Stimulated activated CD4-positive, alpha-beta T cell treated with anti-CD3 and anti-CD28 coated beads, Interleukin-1b, Interleukin-23, amount 100 ng/mL, for 48 hours (primary cell): ENCODE measurements at regions not wholly inside any gene's neighbourhood (a gene's known extent, or its start where the extent isn't known, plus 50 kb on each side); places are given as distances from the start of the nearest gene placed in this dataset.
"Not testable (repeated sequence)": the region's sequence is repeated elsewhere in the genome, so short reads cannot be mapped to it uniquely, and the experiment has no call there.

Experiments used
- DNase-seq: peaks from one replicate; pipeline ENCODE4 v3.0.0-alpha.2; 2020

DNA sequence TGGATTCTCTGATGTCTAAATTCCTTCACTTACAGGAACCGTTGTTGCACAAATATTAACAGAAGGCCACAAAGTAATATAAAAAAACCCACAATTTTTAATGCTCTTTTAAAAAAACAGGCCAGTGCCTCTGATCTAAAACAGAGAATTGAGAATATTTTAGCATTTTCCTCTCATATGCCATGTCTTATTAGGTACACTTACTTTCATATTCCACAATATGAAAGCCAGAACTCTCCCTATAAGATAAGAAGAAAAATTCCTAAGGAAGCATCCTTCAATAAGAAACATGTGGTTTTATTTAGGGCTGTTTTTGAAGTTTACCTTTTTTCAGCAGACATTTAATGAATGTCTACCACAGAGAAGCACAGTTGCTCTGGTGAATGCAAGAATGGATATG, 214.5 kb downstream of the FAT3 start:
- DNase-seq: no peak

DNA sequence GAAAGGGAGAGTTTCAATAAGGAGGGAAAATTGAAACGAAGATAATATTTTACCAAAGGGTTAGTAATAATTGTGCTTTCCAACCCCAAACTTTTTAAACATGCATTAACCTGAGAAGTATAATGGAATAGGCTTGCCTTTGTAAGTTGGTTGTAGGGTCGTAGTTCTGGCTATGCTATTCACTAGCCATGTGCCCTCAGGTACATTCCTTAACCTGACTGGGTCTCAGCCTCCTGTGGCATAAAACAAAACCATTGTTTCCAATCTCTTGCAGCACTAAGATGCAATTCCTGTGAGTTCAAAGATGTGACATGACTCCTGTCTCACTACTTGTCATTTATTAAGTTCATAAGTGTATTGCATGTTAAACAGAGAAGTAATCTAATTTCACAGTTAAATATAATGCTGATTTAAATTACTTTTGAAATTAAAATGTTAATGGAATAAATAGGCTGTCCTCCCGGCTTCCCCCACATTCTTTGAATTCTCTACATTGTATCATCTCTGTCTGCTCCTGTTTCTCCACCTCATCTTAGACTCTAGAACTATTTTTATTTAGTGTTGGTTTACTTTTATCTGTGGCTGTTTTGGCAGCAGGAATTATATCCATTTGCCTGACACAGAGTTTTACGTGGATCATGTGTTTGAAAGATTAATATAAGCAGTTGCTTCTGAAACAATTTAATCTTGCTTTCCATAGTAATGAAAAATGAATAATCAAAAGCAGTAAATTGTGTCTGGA, 216.3 kb downstream of the FAT3 start:
- DNase-seq: no peak

DNA sequence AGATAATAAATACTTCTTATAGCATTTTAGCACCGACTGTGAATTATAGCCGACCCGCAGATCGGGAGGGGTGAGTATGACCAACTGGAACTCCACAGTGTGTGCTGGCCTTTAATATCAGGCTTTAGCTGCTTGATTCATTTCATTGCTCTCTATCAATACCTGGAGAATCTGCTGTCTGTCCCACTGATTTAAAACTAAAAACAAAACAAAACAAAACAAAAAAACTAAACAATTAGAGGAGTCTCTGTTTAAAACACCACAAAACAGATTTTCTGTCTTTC, 216.8 kb downstream of the FAT3 start:
- no peak for DNase-seq

DNA sequence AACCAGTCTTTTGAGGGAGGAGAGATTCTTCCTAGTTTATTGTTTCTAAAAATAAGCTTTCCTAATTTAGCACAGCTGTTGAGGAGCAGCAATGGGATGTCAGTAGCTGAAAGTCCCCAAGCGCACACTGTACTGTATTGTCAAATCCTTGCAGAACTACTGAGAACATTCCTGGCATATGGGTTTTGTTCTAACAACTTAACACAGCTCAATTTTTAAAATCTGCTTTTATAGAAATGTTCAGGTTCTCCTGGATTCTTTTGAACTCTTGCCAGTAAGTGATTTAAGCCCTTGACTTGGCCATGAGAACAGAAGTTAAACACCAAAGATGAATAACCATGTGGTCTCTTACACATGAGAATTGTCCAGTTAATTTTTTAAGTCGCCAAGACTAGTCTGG, 218.6 kb downstream of the FAT3 start:
- DNase-seq: no peak

DNA sequence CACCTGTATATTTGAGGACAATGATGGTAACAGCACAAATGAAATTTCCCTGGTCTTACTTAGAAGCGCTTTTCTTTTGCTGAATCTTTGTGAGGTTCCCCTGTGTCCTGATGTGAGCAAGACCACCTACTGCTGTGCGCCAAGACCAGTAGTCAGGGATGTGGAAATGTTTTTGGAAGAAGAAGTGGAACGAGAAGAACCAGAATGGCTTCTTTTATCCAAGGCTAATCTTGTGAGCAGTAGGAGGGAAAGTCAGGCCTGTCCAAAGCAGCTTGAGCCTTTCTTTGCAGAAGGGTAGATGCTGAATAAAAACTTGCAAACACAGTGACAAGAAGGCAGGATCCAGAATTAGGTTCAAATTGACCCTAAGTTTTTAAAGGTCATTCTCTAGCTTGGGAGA, 223.0 kb downstream of the FAT3 start:
- DNase-seq: no peak

DNA sequence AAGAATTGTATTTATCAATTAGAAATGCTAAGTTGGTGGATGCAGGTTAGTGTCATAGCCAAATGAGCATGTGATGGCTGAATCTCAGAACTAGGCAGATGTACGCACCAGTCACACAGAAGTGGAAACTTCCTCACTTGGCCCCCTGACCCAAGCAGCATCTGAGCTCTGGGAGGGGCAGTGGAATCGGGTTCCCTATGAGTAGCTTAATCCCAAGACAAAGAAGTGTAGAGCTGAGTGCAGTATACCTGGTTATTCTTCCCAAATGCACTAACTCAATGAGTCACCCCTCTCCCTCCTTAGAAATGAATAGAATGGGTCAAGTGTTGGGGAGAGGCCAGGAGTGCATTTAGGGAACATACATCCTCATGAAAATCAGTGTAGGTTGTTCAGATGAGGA, 224.6 kb downstream of the FAT3 start:
- DNase-seq: no peak

DNA sequence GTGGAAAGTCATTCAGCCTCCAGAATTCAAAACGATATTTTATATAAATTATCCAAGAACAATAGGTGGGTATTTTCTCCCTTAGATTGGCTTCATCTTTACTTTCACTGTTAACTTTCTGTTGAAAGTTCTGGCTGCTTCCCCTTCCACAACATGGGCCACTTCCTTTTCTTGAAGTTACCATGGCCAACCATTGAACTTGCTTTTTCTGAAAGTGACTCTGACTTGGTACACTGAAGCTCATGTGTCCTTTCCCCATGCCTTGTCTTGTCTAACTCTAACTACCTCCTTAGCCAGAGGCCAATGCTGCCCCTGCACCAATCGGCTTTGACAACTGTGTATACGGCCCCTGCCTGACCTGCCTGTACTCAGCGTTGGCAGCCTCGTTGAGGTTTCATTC, 225.2 kb downstream of the FAT3 start:
- no peak for DNase-seq

DNA sequence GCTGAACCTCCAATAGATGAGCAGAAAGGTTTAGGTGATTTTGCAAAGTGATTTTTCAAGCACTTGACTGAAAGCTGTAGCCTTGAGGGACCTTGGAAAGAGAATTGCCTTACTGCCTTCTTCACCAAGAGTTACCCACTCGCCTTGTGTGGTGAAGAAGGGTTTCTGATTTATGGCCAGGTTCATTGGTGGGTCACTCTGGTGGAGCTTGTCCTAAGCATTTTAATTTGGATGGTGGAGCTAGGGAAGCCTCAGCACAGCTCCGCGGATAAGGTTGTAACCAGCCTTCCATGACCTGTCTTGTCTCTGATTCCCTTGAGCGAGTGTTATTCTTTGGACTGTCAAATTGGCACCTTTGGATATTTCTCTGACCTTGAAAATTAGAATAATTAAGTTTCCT, 226.4 kb downstream of the FAT3 start:
- no peak for DNase-seq

DNA sequence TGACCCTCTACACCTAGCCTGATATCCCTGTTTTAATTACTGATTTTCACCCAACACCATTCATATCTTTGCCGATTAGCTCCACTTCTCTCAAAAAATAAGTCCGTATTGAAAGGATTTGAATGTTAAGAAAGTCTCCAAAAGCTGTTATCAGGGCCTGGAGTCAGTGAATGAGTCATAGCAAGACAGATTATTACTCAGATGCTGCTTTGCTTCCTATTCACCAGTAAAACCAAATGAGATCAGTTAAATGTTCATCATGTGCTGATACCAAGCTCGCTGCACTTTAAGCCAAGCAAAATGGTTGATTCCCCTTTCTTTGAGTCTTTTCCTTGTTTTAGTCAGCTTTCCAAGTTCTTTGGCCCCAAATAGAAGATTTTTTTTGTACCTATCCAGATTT, 228.4 kb downstream of the FAT3 start:
- no peak for DNase-seq

DNA sequence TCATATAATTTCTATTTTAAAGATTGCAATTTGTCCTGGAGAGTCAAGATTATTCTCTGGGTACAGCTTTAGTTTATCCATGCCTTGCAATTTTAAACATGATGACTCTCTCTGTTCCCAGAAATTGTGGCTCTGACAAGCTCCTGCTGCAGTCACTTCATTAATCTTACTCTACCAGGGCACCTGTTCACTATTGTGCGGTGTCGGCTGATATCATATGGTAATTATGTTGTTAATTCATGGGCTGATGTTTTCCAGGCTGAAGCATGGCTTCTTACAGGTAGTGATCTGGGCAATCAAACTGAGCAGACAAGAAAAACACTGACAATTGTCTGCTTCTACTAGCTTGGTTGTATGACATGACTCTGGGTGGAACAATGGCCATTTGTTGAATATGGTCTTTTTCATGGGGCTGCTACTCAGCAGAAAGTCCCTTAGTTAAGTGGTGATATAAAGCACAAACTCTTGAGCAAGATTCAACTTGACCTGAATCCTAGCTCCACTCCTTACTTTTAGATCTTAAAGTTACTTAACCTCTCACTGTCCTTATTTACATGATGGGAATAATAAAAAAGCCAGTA, 230.7 kb downstream of the FAT3 start:
- no peak for DNase-seq

DNA sequence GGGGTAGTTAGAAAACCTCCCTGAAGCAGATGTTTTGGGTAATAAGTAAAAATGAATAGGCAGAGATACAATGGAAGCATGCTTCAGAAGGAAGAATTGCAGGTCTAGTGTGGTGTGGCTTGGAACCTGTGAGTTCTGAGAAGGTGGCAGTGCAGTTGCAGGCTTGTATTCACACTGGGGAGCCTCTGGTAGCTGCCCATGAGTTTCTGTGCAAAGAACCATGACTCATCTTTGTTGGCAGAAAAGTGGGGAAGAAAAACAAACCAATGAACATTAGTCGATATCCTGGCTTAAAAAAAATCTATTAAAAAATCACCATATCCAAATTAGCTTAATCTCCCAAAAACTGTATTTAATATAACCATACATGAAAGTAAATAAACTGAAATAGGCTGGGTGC, 232.6 kb downstream of the FAT3 start:
- DNase-seq: no peak

DNA sequence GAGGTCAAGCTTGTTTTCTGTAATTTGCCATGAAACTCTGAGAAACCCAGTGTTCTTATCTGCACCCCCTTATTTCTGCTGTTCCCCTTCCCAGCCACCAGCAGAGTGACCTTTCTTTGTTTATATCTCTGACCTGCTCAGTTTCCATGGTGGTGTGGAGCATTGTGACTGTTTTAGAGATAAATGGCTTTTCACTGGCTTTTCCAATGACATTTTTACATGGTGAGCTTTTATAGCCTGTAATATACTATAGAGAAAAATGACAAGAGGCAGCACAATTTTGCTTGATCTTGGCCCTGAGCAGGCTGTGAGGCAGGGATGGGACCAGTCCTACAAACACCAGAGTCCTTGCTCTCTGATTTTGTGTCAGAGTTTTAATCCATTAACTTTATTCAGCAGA, 233.9 kb downstream of the FAT3 start:
- no peak for DNase-seq

DNA sequence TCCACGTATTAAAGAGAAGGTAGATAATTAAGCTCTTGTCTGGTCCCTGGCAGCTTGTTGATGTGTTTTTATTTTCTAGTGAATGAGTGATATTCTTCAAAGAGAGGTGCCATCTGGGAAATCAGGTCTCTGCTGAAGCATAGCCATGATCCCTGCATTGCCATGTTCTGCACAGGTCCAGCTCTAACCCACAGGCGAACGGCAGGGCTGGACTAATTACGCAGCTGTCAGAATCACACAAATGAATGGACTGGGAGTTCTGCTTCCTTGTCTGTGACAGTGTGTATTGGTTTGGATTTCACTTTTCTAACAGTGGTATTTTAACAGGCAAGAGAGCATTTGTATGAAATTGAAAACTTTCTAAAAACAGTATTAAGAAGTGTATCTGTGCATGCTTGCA, 235.6 kb downstream of the FAT3 start:
- DNase-seq: no peak

DNA sequence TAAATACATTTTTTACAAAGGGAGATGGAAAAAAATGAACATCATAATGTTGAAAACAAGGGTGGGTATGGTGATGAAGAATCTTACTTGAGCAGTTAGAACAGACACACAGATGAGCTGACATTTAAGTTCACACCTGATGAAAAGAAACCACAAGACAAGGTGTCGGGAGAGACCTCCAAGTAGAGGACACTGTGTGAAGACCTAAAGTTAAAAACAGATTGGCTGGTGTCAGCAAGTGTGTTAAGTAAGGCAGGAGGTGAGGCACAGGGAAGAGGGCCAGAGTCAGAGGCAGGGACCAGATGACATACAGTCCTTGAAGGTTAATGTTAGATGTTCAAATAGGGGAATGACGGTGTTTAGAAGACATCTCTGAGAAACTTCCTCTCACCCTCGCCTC, 236.8 kb downstream of the FAT3 start:
- DNase-seq: no peak

DNA sequence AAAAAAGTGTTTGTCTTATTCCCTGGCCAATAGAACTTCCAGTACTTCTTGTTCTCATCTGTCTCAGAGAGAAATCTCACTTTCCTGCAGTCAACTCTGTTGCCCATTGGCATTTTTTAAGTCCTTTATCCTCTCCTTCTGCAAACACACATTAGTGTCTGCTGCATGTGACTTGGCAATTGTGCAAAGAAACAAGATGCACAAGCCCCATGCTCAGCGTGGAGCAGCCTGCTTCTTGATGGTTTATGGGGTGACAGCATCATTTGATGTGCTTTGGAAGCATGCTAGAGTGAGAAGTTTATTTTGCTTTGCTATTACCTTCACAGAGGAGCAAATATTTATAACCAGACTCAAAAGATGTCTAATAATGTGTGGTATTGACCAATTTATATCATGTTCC, 238.2 kb downstream of the FAT3 start:
- DNase-seq: no peak

DNA sequence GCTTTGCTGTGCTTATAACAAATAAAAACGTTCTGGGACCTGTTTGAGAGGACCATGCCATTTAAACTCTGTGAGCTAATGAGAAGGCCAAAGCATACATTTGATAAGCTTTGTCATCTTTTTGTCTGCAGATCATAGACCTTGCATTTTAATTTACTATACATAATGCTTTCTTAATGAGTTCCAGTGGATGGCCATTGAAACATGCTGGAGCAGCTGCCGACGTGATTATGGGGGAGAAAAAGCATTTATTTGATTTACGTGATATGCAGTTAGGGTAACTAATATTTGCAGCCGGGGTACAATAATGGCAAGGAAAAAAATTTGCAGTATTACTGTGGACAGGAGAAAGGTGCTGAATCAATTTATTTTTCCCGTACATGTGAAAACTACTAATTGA, 240.2 kb downstream of the FAT3 start:
- DNase-seq: no peak

DNA sequence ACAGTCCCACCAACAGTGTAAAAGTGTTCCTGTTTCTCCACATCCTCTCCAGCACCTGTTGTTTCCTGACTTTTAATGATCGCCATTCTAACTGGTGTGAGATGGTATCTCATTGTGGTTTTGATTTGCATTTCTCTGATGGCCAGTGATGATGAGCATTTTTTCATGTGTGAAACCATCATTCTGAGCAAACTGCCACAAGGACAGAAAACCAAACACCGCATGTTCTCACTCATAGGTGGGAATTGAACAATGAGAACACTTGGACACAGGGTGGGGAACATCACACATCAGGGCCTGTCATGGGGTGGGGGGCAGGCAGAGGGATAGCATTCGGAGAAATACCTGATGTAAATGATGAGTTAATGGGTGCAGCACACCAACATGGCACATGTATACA, 240.8 kb downstream of the FAT3 start:
- DNase-seq: not testable (repeated sequence)

DNA sequence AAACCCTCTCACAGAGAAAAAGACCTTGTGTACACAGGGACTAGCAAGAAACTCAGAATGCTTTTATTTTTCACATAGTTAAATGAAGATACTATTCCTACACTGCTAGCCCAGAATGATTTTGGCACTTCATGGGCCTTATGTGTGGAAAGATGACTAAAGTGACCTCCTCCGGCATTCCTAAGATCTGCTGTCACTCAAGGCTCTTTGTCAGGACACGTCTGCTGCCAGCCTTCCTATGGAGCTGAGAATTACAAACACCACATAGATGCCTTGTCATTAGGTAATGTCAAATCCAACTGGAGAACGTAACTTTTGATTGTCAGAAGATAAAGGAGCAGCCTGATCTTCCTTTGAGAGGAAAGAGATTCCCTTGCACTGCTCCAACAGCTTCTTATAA, 249.1 kb downstream of the FAT3 start:
- no peak for DNase-seq

DNA sequence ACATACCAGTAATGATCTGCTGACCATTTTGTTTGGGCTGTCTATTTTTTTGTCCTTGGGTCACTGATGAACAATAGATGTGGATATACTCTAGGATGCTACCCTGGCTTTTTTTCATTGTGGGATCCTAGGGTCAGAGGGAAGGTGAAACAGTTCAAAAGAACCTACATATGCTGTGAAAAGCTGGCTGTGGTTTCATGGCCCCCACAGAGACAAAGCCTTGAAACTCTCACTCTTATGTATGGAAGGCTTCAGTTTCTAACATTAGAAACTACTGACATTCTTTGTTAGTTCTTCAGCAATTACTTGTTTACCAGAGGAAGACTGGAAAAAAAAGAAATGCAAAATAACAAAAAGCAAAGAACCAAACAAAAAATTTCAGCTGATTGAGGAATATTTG, 250.7 kb downstream of the FAT3 start:
- DNase-seq: no peak

DNA sequence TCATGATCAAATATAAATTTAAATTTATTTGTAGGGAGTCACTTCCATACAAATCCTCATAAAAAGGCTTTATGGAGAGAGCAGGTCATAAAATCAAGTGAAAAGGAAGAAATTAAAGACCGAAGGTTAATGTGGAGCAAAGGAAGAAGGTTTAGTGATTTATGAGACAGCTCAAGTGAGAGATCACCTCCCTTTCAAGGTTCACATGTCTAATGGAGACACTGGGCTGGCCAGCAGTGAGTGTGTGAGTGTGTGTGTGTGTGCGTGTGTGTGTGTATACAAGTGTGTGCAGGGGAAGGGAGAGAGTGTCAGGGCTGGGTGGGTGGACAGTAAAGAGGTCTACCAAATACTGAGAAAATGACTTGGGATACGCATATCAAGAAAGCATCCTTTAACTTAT, 251.2 kb downstream of the FAT3 start:
- DNase-seq: no peak

DNA sequence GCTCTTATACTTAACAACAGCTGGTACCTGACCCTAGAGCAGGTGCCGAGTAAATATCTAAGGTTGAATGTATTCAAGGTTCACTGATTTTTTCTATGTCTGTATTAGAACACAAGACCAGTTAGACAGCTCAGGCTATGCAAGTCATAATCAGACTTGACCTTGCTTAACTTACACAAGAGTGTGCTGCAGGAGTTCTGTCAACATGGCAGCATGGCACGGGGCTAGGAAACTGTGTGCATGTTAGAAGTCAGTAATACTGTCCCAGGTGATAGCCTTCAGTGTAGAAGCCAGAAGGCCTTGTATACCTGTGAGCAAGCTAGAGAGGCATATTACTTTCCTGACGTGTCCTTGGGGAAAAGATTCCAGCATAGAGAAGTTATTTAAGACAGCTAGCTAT, 253.1 kb downstream of the FAT3 start:
- DNase-seq: no peak

DNA sequence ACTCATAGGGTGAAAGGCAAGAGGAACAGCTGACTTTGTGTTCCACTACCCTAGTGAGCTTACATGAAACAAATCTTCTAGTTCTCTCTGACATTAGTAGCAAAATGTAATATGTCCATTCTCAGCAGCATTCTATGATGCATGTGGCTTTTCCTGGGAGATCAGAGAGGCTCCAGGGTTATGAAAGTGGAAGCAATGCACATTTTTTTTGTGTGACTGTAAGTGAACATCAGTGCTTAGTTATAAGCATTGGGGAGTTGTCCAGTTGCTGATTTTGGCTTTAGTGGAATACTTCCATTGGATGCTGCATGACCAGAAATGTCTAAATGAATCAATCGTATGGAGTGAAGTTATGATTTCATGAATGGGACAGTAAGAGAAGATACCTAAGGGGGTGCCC, 255.9 kb downstream of the FAT3 start:
- no peak for DNase-seq

DNA sequence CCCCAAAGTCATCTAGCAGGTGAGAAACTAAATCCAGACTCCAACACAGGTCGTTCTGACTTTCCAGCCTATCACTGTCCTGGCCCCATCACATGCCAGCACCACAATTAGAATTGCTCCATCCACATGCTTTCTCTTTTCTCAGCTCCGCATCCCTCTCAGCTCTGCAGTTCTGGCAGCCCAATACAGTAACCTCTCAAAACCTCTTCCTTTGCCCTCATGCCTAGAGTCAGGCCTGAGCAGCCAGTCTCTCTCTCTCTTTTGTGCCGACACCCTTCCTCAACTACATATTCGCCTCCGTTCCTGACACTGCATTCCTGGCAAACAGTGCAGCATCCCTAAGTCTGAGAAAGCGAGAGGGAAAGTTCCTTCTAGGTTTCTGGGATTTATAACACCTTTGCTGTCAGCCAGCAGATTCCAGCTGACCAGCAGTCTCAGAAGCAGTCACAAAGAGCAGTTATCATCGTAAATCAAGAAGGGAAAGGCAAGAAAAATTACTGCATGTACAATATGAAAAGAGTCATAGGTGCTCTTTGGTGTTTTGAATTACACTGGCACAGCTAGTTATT, 258.0 kb downstream of the FAT3 start:
- no peak for DNase-seq

DNA sequence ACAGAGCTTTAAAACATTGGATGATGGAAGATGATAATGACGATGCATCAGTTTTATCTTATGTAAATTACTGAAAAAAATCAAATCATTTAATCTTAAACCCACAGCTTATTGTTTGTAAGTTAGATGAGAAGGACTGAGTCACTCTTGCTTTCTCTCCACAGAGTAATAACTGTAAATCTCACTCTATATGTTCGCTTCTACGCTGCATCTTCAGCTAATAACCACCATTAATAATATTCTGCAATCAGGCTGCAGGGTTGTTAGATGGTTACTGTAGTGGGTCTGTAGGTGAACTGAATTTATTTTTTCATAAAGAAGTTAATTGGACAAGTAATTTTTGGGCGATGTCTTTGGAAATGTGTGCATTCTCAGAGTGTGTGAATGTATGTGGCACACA, 260.0 kb downstream of the FAT3 start:
- no peak for DNase-seq

DNA sequence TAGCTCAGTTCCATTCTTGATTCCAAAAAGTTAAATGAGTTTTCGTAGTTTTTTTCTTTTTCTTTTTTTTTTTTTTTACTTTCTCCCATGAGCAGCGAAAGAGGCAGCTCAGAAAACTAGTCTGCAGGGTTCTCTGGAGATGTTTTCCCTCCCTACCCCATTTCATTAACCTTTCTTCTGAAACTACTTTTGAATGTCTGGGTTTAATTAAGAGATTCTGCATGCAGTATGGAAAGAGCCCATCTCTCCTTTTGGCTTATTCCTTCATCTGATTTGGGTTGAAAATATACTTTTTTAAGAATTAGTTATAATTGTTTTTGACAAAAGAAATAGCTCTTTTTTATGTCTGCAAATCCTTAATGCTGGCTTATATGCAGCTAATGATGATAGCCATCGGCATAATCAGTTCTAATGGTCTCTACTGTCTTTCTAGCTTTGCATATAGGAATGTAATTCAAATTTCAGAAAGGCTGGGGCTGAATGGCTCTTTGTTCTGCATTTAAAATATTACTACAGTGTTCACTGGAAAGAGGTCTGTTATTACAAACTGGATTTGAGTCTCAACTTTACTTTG, 265.3 kb downstream of the FAT3 start:
- no peak for DNase-seq
